HG02938 (cell line): ENCODE measurements at regions not wholly inside any gene's neighbourhood (a gene's known extent, or its start where the extent isn't known, plus 50 kb on each side); places are given as distances from the start of the nearest gene placed in this dataset.

Experiments used
- ATAC-seq: cut with Tn5 transposase; IDR thresholded peaks from one replicate; pipeline ENCODE4 v1.9.1; 2021; ENCODE audit warnings: mild to moderate bottlenecking, moderate library complexity; ENCODE audit not compliant: unreplicated experiment

DNA sequence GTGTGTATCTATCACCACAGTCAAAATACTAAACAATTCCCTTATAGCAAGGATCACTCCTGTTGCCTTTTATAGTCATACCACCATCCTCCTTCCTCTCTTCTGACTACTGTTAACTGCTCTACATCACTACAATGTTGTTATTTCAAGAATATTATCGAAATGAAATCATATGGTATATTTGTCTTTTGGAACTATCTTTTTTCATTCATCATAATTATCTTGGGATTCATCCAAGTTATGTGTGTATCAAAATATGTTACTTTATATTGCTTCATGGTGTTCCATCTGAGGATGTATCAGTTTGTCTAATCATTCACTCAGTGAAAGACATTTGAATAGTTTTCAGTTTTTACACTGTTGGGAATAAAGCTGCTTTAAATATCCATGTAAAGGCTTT, 1423.0 kb upstream of the PIK3C3 start:
- ATAC-seq, result no peak

- no peak for ATAC-seq
These were observed 1424.0 kb upstream of the PIK3C3 start for GRCh38 chr18:40531051-40531450.

DNA sequence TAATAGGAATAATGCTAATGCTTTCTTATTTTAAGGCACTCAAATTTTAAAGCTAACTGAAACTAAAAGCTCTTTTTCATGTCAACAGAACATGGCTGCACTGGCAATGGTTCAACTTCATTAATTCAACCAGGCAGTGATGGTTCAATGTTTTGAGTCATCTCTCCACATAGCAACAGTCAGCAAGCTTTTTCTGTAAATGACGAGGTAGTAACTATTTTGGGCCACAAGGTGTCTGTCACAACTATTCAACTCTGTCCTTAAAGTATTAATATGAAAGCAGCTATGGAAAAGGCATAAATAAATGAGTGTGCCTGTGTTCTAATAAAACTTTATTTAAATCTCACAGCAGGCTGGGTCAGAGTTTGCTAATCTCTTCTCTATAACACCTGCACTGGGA, 1425.6 kb upstream of the PIK3C3 start:
- no peak for ATAC-seq

DNA sequence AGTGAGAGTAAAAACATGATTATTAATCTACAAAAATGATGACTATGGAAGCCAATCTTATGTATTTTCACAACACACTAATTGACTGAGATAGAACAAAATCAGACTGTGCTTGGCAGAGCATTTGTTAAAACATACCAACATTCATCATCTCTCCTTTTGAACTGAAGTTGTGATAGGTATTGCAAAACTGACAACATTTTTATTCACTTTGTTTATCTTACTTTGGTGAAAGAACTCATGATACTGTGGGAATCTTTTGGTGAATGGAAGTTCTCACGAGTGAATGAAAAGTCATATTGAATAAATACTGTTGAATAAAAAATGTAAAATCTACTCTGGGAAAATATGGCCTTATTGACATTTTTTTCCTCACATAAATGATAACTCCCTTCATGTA, 1430.2 kb upstream of the PIK3C3 start:
- ATAC-seq, result no peak

DNA sequence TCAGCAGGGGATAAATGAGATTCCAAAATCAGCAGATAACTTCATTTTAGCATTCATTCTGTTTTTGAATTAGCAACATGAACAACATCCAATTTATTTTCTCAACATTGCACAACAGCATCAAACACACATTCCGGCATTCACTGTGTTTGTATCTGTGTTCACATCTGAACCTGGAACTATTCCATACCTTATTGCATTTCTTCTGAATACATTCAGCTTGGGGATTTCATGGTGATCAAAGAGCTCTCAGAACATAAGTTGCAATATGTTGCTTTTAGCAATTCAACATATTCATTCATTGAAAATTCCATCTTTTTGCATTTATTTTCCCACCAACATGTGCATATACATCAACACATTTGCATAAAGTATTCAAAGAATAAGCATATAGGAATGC, 1431.7 kb upstream of the PIK3C3 start:
- ATAC-seq, result no peak

DNA sequence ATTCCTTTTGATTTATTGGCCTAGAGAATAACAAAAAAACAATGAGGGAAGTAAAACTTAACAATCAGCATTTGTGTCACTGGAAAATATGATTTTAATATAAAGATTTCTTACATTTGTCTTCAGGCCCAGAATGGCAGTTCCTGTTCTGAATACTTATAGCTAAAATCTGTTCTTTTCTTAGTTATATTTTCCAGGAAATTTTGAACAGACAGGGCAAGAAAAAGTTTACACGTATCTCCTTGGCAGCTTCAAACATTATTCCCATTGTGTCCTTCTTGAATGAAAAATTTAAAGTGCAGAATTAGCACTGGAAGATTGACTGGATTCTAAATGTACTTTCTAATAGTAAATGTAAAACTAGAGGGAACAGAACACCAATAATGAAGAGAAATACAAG, 1454.0 kb upstream of the PIK3C3 start:
- ATAC-seq, result no peak

DNA sequence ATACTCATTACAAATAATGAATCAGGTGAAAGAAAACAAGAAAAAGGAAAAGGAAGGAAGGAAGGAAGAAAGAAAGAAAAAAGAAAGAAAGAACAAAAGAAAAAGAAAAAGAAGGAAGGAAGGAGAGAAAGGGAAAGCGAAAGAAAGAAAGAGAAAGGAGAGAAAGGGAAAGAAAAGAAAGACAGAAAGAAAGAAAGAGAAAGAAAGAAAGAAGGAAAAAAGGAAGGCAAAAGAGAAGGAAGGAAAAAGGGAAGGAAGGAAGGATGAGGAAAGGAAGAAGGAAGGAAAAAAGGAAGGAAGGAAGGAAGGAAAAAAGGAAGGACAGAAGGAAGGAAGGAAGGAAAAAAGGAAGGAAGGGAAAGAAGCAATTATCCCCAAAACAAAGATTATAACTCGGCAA, 1460.4 kb upstream of the PIK3C3 start:
- no peak for ATAC-seq

- ATAC-seq, result no peak
These were observed 1461.7 kb upstream of the PIK3C3 start for GRCh38 chr18:40493316-40493715.

DNA sequence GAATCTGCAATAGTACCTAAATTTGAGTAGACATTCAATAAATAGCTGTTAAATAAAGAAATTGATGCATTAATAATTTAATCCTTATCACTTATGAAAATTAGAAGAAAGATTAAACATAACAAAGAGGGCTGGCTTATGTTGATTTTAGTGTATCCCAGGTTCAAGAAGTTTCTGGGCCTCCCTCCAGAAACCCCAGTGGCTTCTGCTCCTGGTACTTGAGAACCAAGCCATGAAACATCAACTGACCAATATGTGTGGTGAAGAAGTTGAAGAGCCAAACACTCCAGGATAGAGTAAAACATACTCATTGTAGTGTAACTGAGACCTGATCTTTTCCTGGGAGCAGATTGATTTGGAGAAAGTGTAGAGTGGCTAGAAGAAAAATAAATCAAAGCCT, 1465.7 kb upstream of the PIK3C3 start:
- ATAC-seq, result no peak

- ATAC-seq, result no peak
These were observed 1469.7 kb upstream of the PIK3C3 start for GRCh38 chr18:40485318-40485717.

GRCh38 chr18:40473221-40474029, 1481.6 kb upstream of the PIK3C3 start:
- ATAC-seq, result no peak

DNA sequence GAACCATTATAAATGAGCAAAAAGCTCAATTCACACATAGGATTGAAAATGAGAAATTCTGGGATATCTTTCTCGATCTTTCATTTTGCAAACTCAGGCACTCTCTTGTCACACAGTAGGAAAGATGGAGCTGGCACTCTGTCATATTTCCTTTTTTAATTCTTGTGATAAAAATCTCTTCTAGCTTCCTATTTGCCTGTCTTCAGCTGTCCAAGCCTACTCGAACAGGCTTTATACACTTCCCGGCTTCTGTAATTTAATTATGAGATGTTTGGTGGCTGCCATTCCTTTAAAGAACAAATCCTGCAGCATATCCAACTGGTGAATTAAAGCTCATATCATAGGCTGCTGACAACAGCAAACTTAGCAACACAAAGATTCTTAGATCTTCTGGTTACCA, 1484.3 kb upstream of the PIK3C3 start:
- no peak for ATAC-seq

GRCh38 chr18:40469851-40470250, 1485.2 kb upstream of the PIK3C3 start:
- ATAC-seq, result no peak

DNA sequence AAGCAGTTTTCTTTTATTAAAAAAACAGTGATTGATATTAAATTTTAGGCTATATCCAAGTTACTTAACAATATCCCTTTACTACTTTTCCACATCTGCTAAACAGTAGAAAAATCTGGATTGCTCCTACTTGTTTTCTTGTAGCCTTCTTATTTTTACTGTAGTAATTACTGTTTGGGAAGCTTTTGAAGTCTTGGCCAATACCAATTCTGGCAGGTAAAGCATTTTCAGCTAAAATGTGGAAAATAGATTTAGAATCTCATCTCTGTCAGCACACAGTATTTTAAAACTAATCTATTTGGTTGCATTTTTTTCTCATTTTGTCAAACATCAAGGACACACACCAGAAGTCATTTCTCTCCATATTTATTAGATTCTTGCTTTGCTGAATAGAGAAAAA, 1485.7 kb upstream of the PIK3C3 start:
- ATAC-seq, result no peak

DNA sequence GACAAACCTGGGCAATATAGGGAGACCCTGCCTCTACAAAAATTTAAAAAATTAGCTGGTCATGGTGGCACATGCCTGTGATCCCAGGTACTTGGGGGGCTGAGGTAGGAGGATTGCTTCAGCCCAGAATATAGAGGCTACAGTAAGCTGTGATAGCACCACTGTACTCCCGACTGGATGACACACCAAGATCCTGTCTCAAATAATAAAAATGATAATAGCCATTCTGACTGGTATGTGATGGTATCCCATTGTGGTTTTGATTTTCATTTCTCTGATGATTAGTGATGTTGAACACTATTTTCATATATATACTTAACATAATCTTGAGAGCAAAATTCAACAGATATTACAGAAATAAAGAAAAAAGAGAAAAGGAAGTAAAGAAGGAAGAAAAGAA, 1491.0 kb upstream of the PIK3C3 start:
- ATAC-seq, result no peak

DNA sequence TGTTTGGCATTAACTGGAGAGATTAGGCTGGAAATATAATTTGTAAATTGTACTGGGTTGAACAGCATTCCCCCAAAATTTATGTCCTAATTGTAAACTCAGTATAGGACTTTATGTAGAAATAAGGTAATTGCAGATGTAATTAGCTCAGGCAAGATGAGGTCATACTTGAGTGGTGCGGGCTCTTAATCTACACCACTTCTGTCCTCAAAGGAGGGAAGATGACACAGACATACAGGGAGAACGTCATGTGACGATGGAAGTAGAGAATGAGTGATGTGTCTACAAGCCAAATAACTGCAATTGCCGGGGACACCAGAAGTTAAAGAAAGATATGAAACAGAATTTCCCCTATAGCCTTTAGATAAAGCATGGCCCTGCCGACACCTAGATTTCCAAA, 1501.1 kb upstream of the PIK3C3 start:
- no peak for ATAC-seq

DNA sequence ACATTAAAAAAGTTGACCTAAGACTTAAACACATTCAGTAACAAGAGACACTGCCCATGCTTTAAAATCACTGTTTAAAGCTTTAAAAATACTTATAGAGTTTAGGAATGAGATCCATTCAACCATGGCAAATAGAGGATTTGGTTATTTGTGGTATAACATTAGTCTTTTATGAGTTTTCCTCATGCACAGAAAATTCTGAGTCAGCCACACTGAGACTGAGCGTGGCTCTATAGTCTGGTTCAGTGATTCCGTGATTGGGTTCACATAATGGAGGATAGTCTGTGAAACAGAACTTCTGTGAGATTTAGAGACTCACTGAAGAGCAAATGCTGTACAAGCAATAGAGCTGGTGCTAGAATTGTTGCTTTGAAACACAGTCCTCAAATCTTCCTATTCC, 1502.4 kb upstream of the PIK3C3 start:
- ATAC-seq, result no peak

DNA sequence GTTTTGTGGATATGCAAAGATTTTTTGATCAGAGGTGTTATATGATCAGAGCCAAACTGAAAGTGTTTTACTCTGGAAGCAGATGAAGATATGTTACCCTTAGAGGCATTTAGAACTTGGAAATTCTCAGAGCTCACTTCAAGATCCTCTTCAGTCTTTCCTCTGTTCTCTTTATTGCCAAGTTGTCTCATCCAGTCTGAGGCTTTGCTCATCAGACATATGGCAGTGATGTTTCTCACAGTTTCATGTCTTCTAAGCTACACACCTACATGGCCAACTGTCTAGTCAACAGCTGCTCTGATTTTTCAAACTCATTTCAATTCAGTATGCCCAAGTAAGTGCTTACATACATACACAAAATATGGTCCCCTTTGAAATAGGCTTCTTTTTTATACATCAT, 1504.3 kb upstream of the PIK3C3 start:
- ATAC-seq, result no peak

DNA sequence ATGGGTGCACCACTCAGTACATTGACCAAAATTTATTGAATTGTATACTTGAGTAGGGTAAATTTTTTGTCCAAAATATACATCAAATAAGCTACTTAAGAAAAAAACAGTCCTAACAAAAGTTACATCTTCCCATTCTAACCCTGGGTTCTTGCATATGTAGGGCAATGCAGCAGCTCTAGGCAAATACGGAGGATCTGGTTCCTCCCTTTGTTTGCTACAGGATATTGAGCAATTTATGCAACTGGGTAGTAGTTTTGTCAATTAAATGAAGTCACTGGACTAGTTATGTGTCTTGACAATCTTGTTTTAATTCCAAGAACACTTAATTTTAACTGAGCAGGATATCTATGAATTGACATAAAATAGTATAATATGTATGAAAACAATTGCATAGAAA, 1507.2 kb upstream of the PIK3C3 start:
- ATAC-seq, result no peak

DNA sequence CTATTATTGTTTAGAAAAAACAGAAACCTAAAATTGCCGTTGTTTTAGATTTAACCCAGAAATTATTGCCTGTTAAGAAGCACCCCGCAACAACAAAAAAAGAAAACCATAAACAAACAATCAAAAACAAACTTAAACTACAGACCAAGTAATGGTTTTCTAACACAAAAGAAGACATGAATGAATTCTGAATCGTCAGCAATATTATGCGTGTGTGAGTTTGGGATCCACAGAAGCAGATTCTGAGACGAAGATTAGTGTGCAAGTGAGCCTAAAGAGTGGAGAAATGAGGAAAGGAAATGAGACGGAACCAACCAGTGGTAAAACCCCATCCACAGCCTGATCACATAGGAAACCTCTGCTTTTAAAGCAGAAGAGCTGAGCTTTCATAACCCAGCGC, 1514.9 kb upstream of the PIK3C3 start:
- no peak for ATAC-seq

- no peak for ATAC-seq
These were observed 1517.5 kb upstream of the PIK3C3 start for GRCh38 chr18:40437517-40437916.

DNA sequence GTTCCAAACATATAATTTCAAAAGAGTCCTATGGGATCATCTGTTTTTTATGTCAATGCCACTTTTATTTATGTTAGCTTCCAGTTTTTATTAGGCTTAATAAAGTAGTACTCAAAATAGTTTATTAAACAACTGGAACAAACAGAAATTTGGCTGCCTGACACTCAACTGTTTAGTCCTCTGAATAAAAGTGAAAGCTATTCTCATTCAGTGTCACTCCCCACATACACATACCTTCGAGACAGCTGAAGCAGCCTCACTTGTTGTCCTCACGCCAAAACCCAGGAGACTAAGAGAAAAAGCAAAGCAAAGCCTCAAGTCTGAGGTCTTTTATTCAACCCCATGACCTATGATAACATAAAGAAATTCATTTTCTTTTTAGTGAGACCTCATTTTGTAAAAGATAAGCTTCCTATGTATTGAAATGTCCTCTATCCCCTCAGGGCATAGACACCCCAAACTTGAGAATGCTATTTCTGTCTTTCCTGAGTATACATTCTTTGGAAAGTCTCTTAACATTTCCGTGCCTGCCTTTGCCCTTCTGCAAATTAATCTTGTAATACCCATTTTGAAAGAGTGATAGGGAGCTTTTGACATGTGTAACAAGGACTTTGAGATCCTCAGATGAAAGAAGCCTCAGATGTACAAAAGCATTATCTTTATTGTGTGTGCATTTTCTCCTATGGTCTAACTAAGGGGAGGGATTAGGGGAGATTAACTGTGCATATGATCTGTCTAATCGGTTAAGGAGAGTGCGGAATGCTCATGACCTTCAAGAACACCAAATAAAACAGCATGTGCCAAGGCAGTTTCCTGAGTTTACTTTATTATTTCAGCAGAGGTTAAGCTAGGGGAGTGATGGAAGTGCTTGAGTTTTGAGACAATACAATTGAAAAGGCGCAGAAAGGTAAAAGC, 1523.7 kb upstream of the PIK3C3 start:
- ATAC-seq, result no peak
